HG02970 (cell line): ENCODE measurements at regions not wholly inside any gene's neighbourhood (a gene's known extent, or its start where the extent isn't known, plus 50 kb on each side); places are given as distances from the start of the nearest gene placed in this dataset.
"Not testable (repeated sequence)": the region's sequence is repeated elsewhere in the genome, so short reads cannot be mapped to it uniquely, and the experiment has no call there.

Experiments
- ATAC-seq: cut with Tn5 transposase; IDR thresholded peaks from one replicate; pipeline ENCODE4 v1.9.1; 2021; ENCODE audit warnings: mild to moderate bottlenecking, moderate library complexity, moderate number of reproducible peaks; ENCODE audit not compliant: unreplicated experiment, low FRiP score

DNA sequence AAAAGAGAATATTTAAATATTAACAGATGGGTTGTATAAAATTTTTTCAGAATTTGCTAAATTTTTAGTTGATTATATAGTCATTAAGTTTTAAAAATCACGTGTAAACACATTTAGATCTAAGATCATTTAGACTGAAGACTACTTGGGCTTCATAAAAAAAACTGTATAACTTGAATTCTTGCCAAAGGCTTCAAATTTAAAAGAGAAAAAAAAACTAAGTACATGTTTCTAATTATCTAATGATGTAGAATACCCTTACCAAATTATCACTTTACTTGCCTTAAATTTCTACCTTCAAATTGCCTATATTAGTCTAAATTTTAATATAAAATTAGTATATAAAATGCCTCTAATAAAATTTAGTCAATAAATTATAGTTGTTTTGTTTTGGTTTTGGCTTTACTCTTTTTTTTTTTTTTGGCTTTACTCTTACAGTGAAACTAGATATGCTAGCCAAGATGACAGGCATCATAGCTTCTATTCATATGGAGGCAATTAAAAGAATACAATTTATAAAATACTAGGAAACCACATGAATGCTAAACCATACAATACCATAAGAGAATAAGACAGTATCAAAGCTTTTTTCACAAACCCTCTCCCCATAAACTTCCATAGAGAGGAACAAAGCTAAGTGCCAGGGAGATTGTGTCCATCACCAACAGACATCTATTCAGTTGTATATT, 183.1 kb upstream of the KCNMB2 start:
- ATAC-seq, result no peak

DNA sequence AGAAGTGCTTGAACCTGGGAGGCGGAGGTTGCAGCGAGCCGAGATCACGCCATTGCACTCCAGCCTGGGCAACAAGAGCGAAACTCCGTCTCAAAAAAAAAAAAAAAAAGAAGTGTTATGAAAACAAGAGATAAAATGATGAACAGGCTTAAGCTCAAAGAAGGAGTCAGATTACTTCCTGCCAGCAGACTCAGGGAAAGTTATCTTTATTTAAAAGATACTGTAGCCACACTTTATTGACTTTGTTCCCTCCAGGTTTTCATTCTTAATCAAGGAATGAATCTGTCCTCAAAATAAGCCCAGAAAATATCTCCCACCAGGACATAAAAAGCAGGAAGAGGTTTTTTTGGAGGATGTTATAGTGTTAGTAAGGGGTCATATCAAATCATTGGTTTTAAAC, 176.5 kb upstream of the KCNMB2 start:
- no peak for ATAC-seq

DNA sequence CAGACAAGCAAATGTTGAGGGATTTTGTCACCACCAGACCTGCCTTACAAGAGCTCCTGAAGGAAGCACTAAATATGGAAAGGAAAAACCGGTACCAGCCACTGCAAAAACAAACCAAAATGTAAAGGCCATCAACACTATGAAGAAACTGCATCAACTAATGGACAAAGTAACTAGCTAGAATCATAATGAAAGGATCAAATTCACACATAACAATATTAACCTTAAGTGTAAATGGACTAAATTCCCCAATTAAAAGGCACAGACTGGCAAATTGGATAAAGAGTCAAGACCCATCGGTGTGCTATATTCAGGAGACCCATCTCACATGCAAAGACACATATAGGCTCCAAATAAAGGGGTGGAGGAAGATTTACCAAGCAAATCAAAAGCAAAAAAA, 173.2 kb upstream of the KCNMB2 start:
- not testable (repeated sequence) for ATAC-seq

DNA sequence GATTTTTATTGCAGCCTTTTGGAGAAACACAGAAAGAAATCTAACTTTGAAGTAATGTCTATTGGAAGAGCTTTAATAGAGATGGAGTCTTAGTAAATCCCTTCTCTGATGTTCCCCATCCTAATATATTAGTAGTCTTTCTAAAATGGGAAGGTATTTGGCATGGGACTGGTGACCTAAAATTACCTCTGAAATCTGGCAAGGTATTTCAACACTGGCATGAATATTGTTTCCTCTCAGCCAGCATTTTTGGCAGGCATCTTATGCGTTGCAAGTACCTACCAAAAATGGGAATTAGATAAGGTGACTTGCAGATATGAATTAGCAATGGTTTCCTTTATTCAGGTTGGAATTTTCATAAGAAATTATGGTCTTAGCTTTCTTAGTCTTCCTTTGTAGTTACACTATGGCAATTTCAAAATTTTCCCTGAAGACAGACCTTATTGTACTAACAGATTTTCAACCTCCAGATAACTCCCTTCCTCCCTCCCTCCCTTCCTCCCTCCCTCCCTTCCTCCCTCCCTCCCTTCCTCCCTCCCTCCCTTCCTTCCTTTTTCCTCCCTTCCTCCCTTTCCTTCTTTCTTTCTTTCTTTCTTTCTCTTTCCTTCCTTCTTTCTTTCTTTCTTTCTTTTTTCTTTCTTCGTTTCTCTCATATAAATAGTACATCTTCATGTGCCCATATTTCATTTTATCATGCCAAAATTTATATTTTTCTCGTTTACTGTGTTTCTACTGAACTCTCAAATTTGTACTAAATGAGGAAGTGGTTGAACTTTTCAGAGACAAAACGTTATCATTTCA, 168.2 kb upstream of the KCNMB2 start:
- ATAC-seq, result no peak

DNA sequence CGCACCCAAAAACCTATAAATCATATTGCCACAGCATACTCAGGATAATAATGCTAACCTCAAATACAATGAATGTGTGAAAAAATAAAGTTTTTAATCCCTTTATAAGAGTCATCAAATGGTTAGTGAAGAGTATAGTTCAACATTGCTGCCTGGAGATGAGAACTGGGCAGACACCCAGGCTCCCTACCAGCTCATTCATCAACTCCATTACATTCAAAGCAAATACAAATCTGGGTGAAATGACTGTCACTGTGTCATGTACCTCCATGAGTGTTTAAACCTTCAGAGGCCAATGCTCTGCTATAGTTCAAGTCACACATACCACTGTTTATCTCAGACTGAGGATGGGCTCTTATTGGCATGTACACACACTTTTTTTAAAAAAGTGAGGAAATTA, 167.2 kb upstream of the KCNMB2 start:
- ATAC-seq, result no peak

DNA sequence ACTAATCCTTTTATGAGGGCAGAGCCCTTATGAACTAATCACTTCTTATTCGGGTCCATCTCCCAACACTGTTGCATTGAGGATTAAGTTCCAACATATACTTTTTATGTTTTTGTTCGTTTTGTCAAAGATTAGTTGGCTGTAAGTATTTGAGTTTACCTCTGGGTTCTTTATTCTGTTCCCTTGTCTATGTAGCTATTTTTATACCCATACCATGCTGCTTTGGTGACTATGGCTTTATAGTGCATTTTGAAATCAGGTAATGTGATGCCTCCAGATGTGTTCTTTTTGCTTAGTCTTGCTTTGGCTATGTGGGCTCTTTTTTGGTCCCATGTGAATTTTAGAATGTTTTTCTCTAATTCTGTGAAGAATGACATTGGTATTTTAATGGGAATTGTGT, 166.4 kb upstream of the KCNMB2 start:
- no peak for ATAC-seq

DNA sequence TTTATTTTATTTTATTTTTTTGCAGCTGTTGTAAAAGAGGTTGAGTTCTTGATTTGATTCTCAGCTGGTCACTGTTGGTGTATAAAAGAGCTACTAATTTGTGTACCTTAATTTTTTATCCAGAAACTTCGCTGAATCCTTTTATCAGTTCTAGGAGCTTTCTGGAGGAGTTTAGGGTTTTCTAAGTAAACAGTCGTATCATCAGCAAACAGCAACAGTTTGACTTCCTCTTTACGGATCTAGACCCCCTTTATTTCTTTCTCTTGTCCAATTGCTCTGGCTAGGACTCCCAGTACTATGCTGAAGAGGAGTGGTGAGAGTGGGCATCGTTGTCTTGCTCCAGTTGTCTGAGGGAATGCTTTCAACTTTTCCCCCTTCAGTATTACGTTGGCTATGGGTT, 165.8 kb upstream of the KCNMB2 start:
- no peak for ATAC-seq

DNA sequence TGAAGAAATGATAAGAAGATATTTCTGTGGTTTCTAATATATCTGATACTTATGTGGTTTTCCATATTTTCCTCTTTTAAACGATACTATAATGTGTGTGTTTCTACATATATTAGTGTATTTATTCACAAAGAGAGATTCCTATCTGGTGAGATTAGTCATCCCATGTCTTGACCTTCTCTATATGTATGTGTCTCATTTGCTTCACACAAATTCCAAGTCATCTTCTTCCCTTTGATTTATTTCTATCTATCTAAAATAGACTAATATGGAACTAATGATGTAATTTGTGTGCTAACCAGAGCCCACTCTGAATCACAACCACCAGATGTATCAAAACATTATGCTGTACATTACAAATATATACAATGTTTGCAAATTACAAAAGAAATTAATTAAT, 154.7 kb upstream of the KCNMB2 start:
- ATAC-seq, result no peak

DNA sequence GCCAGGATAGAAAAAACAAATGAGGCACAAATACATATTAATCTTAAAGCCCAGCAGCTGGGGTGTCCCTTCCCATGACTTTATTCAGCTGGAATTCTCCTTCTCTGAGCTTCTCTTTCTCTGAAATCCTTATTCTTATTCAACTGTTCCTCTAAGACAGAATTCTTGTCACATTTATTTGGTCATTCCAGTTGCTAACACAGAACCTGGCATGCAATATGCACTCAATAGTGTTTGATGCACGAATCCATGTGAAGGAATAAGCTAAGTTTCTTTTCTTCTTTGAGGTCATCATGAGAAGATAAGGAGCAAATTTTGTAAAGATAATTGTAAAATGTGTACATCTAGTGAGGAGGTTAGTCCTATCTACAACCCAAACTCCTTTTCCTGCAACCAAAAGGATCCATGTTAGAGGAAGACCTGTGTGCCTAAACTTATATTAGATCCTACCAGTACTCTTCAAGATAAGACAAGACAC, 154.2 kb upstream of the KCNMB2 start:
- ATAC-seq, result no peak

DNA sequence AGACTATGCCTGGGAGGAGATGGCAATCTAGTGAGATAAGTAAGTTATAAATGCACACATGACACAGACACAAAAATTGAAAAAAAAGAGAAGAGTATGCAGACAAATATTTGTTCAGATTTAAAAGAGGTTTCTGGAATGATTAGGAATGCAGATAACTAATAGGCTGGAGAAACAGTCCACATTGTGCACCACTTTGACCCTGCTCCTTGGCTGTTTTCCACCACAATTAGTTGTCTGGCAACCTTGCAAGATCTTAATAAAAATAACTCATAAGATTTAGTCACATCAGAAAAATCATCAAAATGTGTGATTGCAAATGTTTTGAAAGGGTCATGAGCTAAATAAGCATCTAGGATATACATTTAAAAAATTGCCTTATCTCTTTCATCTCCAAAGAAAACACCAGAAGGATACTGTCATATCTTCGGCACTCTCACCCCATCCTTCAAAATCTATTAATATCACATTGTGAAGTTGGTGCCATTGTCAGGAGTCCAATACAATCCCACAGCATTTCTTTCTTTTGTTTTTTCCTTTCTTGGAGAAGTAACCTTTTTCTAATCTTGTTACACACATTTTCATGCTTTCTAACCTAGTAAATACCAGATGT, 153.7 kb upstream of the KCNMB2 start:
- no peak for ATAC-seq

DNA sequence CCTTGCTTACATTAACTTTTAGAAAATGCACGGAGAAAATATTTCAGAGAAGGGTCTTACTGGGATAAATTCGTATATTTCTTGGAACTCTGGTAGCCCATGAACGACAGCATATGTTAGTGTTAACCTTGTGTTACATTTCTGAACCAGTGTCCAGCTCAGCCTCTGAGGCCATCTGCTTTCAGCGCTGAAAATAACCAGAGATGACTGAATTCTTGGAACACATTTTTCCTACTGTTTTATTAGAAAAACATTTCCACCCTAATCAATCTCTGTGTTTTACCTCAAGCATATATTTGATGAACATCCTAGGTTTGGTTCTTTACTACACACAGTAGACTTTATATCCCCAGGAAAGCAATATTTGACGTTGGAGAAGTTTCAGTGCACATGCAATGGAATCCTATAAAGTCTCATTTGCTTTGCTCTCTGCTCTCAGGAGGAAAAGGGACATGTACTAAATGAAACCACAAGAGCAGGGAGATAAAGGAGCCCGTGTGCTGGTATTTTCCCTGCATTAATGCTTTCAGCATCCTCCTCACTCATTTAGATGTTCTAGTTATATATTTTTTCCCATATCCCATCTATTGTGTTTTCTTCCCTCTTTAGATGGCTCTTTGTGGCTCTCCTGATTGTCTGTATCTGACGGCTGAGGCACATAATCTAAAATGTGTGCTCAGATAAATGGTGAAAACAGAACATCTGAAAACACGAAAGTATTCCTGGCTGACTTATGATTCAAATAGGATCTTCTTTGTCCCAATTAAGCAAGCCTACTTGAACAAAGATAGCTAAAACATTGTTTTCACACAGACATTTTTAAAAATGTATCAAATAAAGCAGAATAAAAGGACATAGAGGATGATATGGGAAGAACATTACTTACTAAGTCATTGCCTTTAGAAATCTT, 151.7 kb upstream of the KCNMB2 start:
- no peak for ATAC-seq

DNA sequence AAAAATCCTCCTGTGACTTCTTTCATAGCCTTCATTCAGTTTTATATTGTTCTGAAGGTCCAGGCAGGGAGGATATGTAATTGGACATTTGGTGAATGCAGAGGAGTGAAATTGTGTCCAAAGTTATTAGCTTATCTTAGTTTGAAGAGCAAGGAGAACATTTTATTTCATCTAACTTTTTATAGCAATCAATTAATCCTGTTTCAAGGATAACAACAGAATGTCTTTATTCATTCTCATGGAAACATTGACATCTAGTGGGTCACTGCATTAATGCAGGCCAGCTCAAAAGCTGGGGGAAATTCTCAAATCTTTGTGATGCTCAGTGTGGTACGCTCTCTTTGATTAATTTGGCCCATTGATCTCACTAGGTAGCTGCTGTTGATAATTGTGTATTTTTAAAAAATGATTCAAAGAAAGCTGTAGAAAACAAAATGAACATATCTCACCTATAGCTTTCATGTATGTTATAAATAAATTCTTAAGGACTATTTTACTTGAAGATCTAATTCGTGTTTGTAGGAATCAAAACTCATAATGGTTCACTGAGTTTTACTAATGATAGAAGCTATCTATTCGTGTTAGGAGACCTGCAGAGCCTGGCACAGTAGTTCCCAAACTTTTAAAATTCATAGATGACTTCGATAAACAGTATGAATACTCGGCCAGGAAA, 150.8 kb upstream of the KCNMB2 start:
- no peak for ATAC-seq

DNA sequence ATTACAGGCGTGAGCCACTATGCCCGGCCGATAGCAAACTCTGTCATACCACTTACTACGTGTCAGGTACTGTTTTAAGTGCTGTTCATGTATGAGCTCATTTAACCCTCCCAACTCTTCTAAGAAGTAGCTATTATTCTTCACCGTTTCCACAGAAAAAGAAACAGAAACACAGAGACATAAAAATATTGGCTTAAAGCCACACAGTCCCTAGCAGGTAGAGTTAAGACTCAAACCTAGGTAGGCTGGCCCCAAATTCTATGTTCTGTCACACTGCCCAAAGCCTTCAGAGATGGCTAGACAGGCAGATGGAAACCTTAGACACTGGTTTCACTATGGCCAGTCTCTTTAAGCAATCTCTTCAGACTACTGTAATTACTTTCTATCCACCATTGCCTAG, 149.8 kb upstream of the KCNMB2 start:
- ATAC-seq, result no peak

DNA sequence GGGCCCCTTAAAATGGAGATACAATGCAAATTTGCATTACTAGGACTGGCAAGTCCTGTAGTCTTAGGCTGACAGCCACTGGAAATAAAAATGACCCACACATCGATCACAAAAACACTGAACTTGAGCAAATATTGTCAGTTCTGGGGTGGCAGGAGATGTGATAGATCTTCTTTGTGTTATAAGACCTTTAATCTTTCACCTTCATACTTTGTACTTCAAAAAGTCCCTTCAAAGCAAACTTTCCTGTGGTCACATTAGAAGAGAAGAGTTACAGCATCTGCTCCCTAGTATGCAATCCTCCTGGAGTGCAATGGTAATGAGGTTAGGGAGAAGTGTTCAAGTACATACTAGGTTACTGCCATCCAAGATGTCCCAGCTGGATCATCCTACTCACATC, 149.4 kb upstream of the KCNMB2 start:
- ATAC-seq, result no peak

DNA sequence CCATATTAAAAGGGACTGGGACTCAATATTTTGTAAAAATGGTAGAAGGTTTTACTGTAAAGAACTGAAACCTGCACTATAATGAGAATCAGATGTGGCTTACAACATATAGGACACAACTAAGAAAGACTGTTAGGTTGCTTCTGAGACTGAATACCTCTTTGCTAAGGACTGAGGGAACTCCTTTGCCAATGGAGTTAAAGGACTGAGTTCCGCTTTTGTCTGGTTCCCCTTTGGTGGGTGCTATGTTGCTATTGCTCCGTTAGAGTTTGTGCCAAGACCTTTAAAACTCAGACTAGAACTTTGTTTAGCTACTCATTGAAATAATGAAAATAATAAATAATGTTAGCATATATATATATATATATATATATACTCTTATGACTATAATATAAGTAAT, 147.8 kb upstream of the KCNMB2 start:
- ATAC-seq, result no peak

DNA sequence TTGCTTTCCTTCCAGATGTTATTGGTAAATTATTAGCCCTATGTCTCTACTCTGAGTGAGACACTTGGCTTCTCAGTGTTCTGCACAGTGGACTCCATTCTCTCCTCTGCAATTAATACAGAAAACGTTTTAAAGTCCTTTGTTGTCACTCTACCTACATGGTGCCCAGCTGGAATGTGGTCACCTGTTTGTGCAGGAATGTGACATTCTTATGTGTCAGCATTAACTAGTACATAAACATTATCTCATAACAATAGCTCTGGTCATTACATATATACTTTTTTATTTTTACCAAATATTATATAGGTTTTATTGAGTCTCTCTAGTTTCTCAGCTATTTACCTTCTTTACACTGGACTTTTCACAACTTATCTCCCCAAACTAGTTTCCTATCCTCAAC, 147.0 kb upstream of the KCNMB2 start:
- no peak for ATAC-seq

DNA sequence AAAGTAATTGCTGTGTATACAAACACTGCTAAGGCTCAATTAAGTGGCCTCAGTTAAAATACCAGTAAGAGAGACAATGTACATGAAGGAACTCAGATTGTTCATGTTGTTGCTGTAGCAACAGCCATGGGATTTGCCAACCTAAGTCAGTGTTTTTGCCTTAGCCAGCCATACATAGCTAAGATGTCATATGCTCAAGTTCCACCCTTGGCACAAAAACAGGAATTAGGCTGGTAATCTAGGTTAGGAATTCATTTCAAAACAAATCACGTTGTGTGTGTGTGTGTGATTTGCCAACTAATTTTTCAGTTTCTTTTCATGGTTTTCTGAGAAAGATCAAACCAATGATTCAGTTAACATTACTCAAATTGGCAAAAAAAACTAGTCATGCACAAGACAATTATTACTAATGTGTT, 143.7 kb upstream of the KCNMB2 start:
- no peak for ATAC-seq

DNA sequence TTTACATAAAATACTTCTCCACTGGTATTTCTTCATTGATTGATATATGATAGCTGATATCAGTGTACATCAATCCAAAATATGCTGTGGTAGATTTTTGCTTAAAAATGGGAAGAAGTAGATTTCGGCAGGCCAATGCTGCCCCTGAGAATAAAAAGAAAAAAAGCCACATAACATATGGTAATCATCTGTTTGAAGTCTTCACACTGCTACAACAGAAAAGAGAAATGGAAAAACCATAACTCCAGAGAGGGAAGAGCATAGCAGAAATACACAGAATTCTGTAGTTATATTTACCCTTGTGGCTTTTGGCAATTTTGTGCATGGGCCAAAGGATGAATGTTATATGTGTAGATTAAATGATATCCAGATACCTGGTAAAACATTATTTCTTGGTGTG, 143.1 kb upstream of the KCNMB2 start:
- ATAC-seq, result no peak

DNA sequence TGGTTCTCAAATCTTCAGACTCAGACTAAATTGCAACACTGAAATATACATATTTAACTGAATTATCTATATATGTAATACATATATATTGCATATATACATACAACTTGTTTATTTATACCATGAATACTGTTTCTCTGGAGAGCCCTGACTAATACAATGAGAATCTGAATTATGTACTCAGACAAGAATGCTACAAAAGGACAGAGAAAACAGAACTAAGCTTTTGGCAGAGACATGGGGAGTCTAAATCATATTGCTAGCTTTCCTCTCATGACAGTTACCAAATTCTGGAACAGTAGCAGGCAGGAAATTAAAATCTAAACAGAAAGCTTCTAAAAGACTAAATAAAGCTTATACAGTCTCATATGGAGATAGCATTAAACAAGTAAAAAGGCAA, 142.4 kb upstream of the KCNMB2 start:
- ATAC-seq, result no peak

DNA sequence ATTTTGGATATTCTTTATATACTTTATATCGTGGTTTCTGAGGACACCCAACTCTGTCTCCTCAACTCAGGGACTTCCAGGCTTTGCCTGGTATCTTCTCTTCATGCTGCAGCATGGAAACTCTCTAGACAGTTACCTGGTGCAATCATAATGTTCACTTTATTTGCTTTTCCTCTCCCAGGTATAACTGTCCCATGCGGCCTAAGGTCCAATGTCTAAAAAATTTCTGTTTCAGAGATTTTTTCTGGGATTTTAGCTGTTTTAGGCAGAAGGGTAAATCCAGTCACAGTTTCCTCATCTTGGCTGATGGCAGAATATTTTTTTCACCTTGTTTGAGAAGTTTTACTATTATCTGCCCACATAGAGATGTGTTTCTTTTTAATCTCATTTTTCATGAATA, 139.9 kb upstream of the KCNMB2 start:
- no peak for ATAC-seq
